ENCODE measurements at regions not wholly inside any gene's neighbourhood (a gene's known extent, or its start where the extent isn't known, plus 50 kb on each side); places are given as distances from the start of the nearest gene placed in this dataset.

- TF ChIP-seq TAF1 (IDR thresholded peaks at IDR 0.05; ENCODE audit: borderline replicate concordance, insufficient read depth, low read length) (no peak), POLR2AphosphoS5 (IDR thresholded peaks at IDR 0.05; ENCODE audit: low read depth, low read length) (no peak)
These were observed 161.6 kb upstream of the SESN3 start for GRCh38 chr11:95392644-95393043.
